ENCODE measurements at regions not wholly inside any gene's neighbourhood (a gene's known extent, or its start where the extent isn't known, plus 50 kb on each side); places are given as distances from the start of the nearest gene placed in this dataset.

- DNase-seq (ENCODE audit: low read depth) = no peak
Measured at GRCh38 chr16:82358161-82358560, 188.1 kb upstream of the MPHOSPH6 start.

DNA sequence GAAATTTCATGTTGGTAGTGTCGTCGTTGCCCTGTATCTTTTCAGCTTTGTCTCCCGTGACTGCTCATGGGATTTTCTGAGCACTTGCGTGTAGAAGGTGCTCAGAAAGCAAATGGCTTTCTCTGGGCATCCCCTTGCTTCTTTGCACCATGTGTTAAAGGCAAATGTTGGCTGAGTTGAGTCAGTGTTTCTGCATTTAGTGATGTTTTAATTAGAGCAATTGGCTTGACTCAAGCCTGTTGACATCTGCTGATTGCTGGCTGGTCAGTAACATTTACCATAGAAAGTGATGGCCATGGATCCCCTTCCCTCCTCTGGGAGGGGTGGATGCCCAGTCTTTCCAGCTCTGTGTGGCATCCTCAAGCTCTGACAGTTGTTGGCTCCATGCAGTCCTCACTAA lies 187.2 kb upstream of the MPHOSPH6 start:
- no peak for DNase-seq (ENCODE audit: low read depth)

DNA sequence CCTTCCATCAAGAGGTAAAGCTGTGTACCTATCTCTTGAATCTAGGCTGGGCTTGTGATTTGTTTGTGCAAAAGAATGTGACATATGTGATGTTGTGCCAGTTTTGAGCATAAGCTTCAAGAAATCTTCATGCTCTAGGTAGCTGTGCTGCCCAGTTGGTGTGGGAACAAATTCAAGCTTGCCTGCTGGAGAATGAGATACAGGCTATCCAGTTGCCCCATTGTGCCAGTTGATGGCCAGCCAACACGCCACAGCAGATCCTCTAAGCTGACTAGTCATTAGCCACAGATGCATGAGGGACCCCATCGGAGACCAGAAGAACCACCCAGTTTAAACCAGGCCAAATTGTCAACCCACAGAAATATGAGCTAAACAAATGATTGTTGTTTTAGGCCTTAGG lies 180.5 kb upstream of the MPHOSPH6 start:
- DNase-seq (ENCODE audit: low read depth) = no peak

DNA sequence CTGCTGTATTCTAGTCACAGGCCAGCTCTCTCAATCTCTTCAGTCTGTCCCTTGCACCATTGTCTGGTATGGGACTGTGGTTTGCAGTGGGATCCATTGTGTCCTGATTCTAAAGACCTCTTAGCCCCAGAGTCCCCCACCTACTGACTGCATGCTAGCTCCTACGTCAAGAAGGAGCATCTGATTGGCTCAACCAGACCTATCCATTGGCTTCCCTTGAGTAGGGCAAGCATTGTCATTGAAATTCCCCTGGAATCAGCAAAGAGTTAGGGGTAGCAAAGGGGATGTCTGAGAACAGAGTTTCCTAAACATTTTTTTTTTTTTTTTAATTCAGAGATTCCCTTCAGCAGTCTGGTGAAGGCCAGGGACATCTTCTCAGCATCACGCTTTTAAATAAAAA lies 175.3 kb upstream of the MPHOSPH6 start:
- DNase-seq (ENCODE audit: low read depth) = no peak

GRCh38 chr16:82344157-82344556 lies 174.1 kb upstream of the MPHOSPH6 start:
- DNase-seq (ENCODE audit: low read depth) = no peak

- DNase-seq (ENCODE audit: low read depth) = no peak
Measured at GRCh38 chr16:82341146-82341669, 171.2 kb upstream of the MPHOSPH6 start.

DNA sequence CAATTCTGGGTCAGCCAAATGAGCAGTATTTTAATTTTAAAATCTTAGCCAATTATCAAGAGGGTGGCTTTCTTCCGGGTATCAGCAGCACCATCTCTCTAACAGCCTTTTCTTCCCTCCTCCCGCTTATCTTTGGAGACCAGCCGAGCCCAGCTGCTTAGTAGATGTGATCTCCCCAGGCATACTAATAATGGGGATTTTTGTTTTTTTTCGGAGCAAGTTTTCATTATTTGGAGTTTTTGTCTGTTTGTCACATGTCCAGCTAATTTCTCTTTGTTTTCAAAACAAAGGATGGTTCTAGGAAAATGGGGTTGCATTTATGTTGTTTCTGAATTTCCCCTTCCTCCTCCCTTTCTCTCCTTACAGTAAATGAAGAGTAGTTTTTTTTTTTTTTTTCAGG lies 170.5 kb upstream of the MPHOSPH6 start:
- no peak for DNase-seq (ENCODE audit: low read depth)

GRCh38 chr16:82337355-82337754 lies 167.3 kb upstream of the MPHOSPH6 start:
- no peak for DNase-seq (ENCODE audit: low read depth)

DNA sequence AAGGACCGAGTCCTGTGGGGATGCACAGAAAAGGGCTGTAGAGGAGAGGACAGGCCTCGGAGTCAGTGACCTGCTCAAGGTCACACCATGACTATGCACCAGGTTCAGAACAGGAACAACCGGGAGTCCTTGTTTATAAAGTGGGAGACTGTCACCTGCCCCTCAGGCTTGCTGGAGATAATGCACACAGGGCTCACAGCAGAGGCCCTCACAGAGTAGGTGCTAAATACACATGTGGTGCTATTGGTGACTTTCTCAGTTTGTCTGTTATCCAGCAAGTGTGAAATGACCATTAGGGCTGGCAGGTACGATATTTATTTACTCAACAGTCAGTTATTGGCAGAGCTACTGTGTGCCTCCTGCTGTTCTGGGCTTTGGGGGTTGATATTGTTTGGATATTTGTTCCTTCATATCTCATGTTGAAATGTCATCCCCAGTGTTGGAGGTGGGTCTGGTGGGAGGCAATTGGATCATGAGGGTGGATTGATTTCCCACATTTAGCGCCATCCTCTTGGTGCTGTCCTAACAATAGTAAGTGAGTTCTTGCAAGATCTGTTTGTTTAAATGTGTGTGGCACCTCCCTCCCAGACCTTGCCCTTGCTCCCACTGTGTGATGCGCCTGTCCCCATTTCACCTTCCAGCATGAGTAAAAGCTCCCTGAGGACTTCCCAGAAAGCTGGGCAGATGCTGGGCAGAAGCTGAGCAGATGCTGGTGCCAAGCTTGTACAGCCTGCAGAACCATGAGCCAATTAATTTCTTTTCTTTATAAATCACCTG lies 162.1 kb upstream of the MPHOSPH6 start:
- no peak for DNase-seq (ENCODE audit: low read depth)

DNA sequence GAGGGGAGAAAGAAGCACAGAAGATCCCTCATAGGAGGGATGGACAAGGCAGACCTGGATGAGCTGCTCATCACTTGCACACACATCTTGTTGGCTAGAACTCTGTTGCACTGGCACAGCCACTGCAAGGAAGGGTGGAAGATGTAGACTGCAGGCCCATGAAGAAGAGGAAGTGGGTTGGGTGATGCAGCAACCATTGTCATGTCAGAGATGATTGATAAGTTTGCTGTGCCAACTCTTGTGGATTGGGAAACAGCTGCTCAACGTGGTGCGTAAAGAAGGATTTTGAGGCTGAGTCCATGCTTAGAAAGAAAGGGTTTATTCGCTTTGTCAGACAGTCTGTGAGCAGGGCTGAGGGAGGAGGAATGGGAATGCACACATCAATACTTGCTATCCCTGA lies 161.4 kb upstream of the MPHOSPH6 start:
- no peak for DNase-seq (ENCODE audit: low read depth)

DNA sequence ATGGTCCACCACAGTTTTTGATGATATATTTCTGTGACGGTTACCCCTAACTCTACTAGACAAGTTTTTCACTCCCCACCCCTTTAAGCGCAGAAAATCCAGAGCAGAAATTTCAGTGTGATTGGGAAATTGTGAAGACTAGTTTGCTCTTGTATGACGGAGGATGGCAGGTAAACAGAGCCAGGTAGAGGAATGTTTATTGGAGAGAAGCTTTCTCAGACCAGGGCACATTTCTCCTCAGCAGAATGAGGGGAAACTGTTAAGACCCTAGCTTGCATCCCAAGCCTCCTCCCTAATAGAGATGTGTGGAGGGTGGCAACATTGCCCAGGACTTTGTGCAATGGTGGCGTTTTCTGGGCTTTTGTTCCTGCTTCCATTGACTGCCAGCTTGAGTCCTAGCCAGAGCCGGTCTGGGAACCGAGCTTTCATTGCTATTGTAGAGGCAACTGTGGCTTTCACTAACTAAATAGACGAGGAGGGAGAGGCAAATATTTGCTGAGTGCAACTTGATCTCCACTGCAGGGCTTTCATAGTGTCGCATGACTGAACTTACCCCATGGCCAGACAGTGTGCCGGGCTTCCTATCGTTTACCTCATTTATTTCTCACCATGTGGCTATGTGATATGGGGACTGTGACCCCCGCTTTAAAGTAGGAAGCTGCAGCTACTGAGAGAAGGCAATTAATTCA lies 159.6 kb upstream of the MPHOSPH6 start:
- no peak for DNase-seq (ENCODE audit: low read depth)

DNA sequence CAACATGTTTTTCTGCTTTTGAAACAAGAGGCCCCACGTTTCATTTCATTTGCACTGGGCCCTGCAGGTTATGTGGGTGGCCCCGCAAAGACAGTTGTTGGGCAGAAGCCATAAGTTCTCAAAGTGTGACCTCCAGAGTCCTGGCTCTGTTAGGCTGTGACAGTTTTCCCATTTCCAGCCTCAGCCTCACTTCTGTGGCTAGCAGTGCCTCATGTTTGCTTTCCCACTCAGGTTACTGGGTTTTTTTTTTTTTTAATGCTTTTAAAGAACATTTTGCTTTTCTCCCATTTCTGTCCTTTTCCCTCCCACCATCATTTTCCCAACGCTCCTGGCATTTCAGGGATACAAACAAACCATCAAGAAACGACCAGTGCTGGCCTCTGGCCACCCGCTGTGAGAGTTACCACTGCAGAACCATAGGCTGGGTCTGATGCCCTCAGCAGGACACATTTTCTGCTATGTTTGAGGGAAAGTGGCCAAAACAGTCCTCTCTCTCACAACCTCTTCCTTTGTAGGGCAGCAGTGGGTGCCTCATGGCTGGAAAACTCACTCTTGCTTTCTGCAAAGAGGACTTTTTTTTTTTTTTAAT lies 159.0 kb upstream of the MPHOSPH6 start:
- no peak for DNase-seq (ENCODE audit: low read depth)

GRCh38 chr16:82323171-82323570 lies 153.1 kb upstream of the MPHOSPH6 start:
- DNase-seq (ENCODE audit: low read depth) = no peak

DNA sequence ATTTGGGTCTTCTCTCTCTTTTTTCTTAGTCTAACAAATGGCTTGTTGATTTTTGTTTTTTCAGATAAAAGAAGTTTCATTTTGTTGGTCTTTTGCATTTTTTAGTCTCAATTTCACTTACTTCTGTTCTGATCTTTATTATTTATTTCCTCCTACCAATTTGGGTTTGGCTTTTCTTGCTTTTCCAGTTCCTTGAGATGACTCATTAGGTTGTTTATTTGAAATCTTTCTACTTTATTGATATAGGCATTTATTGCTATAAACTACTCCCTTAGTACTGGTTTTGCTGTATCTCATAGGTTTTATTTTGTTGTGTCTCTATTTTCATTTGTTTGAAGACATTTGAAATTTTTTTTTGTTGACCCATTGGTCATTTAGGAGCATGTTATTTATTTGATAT lies 152.2 kb upstream of the MPHOSPH6 start:
- DNase-seq (ENCODE audit: low read depth) = no peak

DNA sequence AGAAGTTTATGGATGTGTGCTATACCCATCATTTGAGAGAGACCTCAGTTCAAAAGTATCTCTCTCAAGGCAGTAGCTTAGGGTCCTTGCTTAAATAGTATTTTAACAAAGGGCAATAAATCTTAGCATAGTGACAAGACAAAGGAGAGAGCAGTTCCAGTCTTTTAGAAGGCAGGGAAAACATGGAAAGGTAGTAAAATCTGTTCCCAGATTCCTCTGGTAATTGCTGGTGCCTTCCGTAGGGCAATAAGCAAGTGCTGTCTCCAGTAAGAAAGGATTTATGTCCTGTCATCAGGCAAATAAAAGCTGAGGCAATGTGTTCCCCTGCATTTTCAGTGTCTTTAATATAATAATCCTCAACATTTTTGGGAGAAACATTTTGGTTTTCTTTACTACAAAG lies 149.0 kb upstream of the MPHOSPH6 start:
- DNase-seq (ENCODE audit: low read depth) = no peak

GRCh38 chr16:82317411-82318167 lies 147.6 kb upstream of the MPHOSPH6 start:
- DNase-seq (ENCODE audit: low read depth) = no peak

DNA sequence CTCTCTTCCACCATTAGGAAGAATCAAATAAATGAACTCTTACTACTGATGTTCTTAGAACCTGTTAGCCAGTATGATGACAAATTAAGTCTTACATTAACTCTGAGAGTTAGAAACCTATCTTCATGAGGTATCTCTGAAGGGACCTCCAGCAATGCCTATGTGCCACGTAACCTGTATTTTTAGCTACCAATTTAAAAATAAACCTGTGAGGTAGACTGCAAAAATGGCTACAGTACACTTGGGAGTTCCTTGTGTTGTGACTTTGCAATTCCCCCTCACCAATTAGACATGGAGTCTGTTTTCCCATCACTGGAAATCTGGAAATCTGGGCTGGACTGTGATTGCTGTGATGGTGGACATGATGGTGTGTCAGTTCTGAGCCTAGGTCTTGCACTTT lies 143.7 kb upstream of the MPHOSPH6 start:
- no peak for DNase-seq (ENCODE audit: low read depth)

DNA sequence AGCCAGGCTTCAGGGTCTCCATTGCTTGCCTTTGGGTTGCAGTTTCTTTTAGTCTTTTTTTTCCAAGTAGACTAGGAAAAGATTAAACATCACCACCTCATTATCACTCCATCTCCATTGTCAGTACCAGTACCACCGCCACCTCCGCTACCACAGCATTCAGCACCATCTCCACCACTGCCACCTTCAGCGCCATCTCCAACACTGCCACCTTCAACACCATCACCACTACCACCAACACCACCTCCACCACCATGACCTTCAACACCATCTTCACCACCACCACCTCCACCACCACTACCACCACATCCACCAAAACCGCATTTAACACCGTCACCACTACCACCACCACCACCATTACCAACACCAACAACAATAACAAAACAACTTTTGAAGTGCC lies 141.5 kb upstream of the MPHOSPH6 start:
- DNase-seq (ENCODE audit: low read depth) = no peak

DNA sequence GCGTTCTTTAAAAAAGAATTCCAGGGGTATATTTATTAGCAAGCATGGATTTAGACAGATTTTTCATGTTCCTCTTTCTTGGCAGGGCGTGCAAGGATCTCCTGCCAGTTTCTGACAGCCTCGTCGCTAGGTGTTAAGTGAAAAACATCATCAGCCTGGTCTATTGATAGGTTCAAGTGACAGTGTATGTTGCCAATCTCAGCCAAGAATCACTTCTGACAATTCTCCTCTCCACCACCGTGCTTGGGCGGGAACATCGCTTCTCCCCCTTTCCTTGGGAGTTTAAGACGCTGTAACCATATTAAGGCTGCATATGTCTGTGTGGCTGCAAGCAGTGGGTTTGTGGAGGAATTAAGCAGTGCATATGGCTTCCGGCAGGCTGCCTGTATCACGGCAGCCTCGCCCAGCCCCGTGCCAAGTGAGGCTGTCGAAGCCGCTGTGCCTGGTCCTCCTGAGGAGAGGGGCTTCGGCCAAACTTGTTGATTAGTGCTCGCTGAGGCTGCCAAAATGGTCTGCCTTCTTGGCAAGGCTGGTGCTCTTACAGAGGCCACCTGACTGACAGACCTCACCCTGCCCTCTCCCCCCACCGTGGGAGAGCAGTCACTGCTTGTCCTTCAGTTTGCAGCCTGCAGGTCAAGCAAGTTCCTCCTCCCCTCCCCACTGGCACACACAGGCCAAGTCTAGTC lies 132.2 kb upstream of the MPHOSPH6 start:
- no peak for DNase-seq (ENCODE audit: low read depth)

GRCh38 chr16:82301146-82301755 lies 131.2 kb upstream of the MPHOSPH6 start:
- DNase-seq (ENCODE audit: low read depth) = no peak

DNA sequence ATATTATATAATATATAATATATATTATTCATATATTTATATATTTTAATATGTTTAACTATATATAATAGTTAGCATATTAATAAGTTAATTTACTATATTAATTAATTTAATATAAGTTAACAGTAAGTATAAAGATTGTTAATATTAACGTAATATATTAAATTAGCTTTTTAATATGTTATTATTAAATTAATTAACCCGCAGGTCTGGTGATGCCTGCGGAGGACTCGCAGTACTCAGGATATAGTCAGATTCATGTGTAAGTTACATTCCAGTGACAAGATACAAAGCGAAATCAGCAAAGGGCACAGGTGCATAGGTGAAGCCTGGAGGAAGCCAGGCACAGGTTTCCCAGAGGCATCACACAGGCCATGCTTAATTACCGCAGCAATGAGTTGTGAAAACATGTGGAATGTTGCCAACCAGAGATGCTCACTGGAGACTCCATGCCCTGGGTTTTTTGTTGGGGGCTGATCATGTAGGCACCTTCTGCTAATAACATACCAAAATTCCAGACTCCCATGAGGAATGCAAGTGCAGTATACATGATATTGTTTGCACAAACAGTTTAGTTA lies 130.4 kb upstream of the MPHOSPH6 start:
- DNase-seq (ENCODE audit: low read depth) = no peak
